ENCODE measurements at regions not wholly inside any gene's neighbourhood (a gene's known extent, or its start where the extent isn't known, plus 50 kb on each side); places are given as distances from the start of the nearest gene placed in this dataset.

DNA sequence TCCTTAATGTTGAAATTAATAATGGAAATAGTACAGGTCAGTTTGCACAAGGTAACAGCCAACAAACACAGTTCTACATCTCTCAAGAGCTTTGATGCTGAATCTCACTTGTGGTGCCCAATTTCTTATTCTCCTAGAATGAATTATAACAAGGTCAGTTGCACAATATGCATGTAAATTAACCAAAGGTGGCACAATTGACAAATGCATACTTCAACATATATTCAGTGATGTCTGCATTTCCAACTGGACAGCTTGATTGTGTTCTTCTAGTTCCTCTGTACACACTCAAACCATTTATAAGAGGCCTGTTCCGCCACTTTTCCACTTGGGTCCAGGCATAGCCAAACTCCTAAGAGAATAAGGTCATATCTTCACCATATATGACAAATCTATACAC is 210.3 kb upstream of the EPHA5 start:
- Histone ChIP-seq H3K79me2 (ENCODE audit: insufficient read depth, low read length) (no peaks in the 10 kb centered on the region), H3F3A (ENCODE audit: low read depth) (no peaks in the 10 kb centered on the region), H2AFZ (ENCODE audit: low read length) (no peak overlapping the region), H3K4me1 (ENCODE audit: insufficient read depth, low read length, poor library complexity, severe bottlenecking) (no peaks in the 10 kb centered on the region), H3K9ac (ENCODE audit: low read depth, low read length, poor library complexity, severe bottlenecking) (no peak overlapping the region), H3K27me3 (ENCODE audit: insufficient read depth, low read length, poor library complexity, severe bottlenecking) (no peaks in the 10 kb centered on the region), H3K4me2 (ENCODE audit: low read depth, low read length, poor library complexity, severe bottlenecking) (no peak overlapping the region), H3K9me3 (ENCODE audit: insufficient read depth, low read depth, low read length) (no peaks in the 10 kb centered on the region), H3K36me3 (ENCODE audit: insufficient read depth, low read length) (no peaks in the 10 kb centered on the region), H3K9me2 (replicated peaks; ENCODE audit: low read depth, low read length) (no peaks in the 10 kb centered on the region), H4K20me1 (ENCODE audit: insufficient read depth, low read length, poor library complexity, severe bottlenecking) (no peaks in the 10 kb centered on the region), H3K4me3 (ENCODE audit: low read length, poor library complexity, severe bottlenecking) (no peak overlapping the region)
- no peak for TF ChIP-seq EZH2phosphoT487 (IDR thresholded peaks at IDR 0.05; ENCODE audit: borderline replicate concordance)
- TF ChIP-seq, protein P1, sequence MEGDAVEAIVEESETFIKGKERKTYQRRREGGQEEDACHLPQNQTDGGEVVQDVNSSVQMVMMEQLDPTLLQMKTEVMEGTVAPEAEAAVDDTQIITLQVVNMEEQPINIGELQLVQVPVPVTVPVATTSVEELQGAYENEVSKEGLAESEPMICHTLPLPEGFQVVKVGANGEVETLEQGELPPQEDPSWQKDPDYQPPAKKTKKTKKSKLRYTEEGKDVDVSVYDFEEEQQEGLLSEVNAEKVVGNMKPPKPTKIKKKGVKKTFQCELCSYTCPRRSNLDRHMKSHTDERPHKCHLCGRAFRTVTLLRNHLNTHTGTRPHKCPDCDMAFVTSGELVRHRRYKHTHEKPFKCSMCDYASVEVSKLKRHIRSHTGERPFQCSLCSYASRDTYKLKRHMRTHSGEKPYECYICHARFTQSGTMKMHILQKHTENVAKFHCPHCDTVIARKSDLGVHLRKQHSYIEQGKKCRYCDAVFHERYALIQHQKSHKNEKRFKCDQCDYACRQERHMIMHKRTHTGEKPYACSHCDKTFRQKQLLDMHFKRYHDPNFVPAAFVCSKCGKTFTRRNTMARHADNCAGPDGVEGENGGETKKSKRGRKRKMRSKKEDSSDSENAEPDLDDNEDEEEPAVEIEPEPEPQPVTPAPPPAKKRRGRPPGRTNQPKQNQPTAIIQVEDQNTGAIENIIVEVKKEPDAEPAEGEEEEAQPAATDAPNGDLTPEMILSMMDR (conservative IDR thresholded peaks at IDR 0.05; ENCODE audit: low read length), result peak; percentile 38

DNA sequence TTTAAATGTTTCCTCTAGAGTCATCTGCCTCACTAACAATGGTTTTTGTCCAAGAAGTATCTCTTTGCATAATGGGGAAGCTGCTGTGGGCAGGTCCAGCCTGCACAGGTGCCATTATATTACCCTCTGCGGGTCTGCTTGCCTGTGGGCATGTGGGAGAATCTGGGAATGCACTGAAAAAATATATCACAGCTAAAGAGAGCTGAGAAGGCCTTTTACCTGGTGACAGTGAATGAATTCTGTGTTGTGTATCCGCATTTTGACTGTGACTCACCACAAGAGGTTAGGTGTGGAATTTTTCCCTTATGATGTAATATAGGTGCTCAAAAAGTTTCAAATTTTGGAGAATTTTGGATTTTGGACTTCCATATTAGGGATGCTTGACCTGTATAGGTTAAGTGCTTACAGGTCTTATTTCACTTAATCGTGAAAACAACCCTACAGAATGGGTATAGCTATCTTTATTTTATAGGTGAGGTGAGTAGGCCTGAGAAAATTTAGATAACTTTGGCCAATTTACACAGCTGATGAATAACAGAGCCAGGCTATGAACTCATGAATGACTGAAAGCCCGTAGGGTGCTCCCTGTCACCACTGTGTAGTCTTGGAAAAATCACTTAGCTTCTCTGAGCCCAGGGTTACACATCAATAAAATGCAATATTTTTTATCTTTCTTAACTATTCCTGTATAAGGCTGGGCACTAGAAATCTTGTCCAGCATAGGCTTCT is 198.0 kb upstream of the EPHA5 start:
- Histone ChIP-seq H3K27me3 (ENCODE audit: insufficient read depth, low read length, poor library complexity, severe bottlenecking) (no peaks in the 10 kb centered on the region), H3K9me3 (ENCODE audit: insufficient read depth, low read depth, low read length) (no peaks in the 10 kb centered on the region), H3K4me3 (ENCODE audit: low read length, poor library complexity, severe bottlenecking) (no peak overlapping the region), H3K4me1 (ENCODE audit: insufficient read depth, low read length, poor library complexity, severe bottlenecking) (no peaks in the 10 kb centered on the region), H2AFZ (ENCODE audit: low read length) (no peak overlapping the region), H3K4me2 (ENCODE audit: low read depth, low read length, poor library complexity, severe bottlenecking) (no peak overlapping the region), H4K20me1 (ENCODE audit: insufficient read depth, low read length, poor library complexity, severe bottlenecking) (no peaks in the 10 kb centered on the region), H3K36me3 (ENCODE audit: insufficient read depth, low read length) (no peaks in the 10 kb centered on the region), H3F3A (ENCODE audit: low read depth) (no peaks in the 10 kb centered on the region), H3K79me2 (ENCODE audit: insufficient read depth, low read length) (no peaks in the 10 kb centered on the region), H3K9me2 (replicated peaks; ENCODE audit: low read depth, low read length) (no peaks in the 10 kb centered on the region), H3K9ac (ENCODE audit: low read depth, low read length, poor library complexity, severe bottlenecking) (no peak overlapping the region)
- TF ChIP-seq EZH2phosphoT487 (IDR thresholded peaks at IDR 0.05; ENCODE audit: borderline replicate concordance), result no peak
- TF ChIP-seq, protein P1 (conservative IDR thresholded peaks at IDR 0.05; ENCODE audit: low read length), result no peak

DNA sequence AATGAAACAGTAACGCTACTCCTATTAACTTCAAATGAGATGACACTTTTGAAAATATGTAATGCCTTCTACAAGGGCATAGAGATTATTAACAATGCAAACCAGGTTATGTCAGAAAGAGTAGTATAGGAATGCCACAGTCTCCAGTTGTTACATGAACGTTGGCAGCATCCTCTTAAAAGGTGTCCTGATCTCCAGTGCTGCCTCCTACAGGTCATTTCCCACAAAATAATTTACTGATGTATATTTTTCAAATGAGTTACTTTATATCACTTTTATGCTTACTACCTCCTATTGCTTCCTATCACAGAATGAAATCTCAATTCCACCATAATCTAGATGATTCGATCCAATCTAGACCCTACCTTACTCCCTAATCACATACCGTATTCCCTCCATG is 195.2 kb upstream of the EPHA5 start:
- no peak overlapping the region for H3K4me2 ChIP-seq (ENCODE audit: low read depth, low read length, poor library complexity, severe bottlenecking)
- no peaks in the 10 kb centered on the region for H3K79me2 ChIP-seq (ENCODE audit: insufficient read depth, low read length)
- TF ChIP-seq, protein P1 (conservative IDR thresholded peaks at IDR 0.05; ENCODE audit: low read length), result peak; percentile 58
- no peak for TF ChIP-seq EZH2phosphoT487 (IDR thresholded peaks at IDR 0.05; ENCODE audit: borderline replicate concordance)
- H3K4me3 ChIP-seq (ENCODE audit: low read length, poor library complexity, severe bottlenecking), result no peak overlapping the region
- no peaks in the 10 kb centered on the region for H3K9me3 ChIP-seq (ENCODE audit: insufficient read depth, low read depth, low read length)
- H3K27me3 ChIP-seq (ENCODE audit: insufficient read depth, low read length, poor library complexity, severe bottlenecking), result no peaks in the 10 kb centered on the region
- H2AFZ ChIP-seq (ENCODE audit: low read length), result no peak overlapping the region
- H3K36me3 ChIP-seq (ENCODE audit: insufficient read depth, low read length), result no peaks in the 10 kb centered on the region
- no peaks in the 10 kb centered on the region for H3K9me2 ChIP-seq (replicated peaks; ENCODE audit: low read depth, low read length)
- H3F3A ChIP-seq (ENCODE audit: low read depth), result no peaks in the 10 kb centered on the region
- no peak overlapping the region for H3K9ac ChIP-seq (ENCODE audit: low read depth, low read length, poor library complexity, severe bottlenecking)
- H3K4me1 ChIP-seq (ENCODE audit: insufficient read depth, low read length, poor library complexity, severe bottlenecking), result no peaks in the 10 kb centered on the region
- no peaks in the 10 kb centered on the region for H4K20me1 ChIP-seq (ENCODE audit: insufficient read depth, low read length, poor library complexity, severe bottlenecking)
